Hindlimb muscle (tissue), 1 donor: ENCODE measurements at regions not wholly inside any gene's neighbourhood (a gene's known extent, or its start where the extent isn't known, plus 50 kb on each side); places are given as distances from the start of the nearest gene placed in this dataset.
A peak's percentile ranks its signal among the peaks of the same experiment; 100 is the strongest.
"Not testable (repeated sequence)": the region's sequence is repeated elsewhere in the genome, so short reads cannot be mapped to it uniquely, and the experiment has no call there.

ENCODE experiments used
- DNase-seq: peaks from one replicate; pipeline ENCODE4 v3.0.0-alpha.2; 2013

GRCh38 chr11:82047200-82047599 is 686.5 kb downstream of the FAM181B start:
- DNase-seq = no peak

GRCh38 chr11:82046778-82047177 is 686.9 kb downstream of the FAM181B start:
- DNase-seq = peak; percentile 20

DNA sequence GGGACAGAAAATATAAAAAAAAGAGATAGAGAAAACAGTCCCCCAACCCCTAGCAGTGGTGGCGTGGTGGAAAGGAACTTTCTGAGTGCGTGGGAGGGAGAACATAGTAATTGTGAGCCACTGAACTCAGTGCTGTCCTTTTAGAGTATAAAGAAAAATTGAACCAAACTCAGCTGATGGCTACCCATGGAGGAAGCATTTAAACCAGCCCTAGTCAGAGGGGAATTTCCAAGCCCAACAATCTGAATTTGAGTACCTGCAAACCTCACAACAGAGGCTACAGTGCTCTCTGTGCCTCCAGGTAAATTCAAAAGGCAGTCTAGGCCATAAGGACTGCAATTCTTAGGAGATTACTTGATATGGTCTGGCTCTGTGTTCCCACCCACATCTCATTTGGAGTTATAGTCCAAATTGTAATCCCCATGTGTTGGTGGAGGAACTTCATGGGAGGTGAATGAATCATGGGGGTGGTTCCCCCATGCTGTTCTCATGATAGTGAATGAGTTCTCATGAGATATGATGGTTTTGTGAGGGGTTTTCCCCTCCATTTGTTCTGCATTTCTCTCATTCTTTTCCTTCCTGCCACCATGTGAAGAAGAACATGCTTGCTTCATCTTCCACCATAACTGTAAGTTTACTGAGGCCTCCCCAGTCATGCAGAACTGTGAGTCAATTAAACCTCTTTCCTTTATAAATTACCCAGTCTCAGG is 687.8 kb downstream of the FAM181B start:
- no peak for DNase-seq

DNA sequence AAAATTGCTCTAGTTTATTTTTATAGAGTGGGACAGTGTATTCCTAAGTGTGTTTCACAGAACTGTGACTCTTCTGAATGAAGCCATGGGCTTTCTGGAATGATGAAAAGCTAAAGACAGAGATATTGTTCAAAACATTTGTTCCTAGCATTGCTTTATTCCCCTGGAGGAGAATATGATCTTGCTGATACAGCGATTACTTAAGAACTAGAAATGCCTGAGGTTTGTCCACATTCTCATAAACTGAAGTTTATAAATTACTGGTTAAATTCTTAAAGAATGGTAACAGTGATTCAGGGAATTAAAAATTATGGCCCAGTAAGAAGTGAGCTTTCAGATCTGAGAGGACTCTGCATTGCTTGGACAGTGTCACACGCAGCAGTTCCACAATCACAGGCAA is 690.3 kb downstream of the FAM181B start:
- no peak for DNase-seq

DNA sequence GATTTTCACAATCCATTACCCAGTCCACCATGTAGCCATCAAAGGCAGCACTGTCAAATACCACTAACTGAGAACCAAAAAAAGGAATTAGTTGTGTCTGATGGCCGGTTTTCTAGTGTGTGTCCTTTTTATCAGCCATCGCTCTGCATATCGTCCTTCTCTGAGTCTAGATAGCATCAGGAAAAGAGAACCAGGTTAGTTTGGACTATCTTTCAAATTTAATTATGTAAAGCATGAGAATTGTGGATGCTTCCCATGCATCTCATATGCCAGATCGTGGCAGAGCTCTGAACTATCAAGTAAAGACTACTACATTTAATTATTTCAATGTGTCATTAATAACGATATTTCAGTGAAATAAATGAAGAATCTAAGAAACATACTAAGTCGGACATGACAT is 691.9 kb downstream of the FAM181B start:
- no peak for DNase-seq

DNA sequence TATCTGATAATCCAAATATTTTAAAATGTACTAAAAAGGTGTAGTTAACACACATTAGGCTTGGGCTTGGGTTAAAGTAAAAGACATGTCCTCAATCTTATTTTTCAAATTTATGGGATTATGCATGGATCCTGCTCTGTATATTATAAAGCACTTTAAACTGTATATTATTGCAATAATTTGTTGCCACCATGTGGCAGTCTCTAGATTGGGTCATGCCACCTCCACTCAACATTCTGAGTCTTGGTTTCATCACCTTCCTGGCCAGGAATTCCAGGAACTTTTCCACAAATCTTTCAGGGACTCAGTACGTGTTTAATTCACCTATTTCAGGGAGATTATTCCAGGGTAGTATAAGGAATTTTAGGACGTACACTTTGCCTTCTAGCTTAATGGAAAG is 695.5 kb downstream of the FAM181B start:
- DNase-seq = no peak

DNA sequence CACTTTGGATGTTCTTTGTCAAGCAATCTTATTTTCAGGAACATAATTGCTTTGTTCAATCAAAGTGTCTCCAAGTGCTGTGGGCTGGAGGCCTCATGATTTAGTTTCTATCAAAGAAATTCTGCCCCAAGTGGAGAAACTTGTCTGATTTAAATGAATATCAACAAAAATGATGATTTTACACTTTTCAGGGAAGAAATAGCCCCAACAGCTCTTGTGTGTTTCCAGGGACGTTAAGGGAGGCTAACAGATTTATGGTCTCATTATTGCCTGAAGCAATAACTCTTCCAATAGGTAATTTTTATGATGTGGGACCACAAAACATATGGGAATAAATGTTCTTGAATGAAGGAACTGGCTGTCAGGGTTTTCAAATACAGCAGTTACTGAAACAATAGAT is 699.1 kb downstream of the FAM181B start:
- DNase-seq = no peak

DNA sequence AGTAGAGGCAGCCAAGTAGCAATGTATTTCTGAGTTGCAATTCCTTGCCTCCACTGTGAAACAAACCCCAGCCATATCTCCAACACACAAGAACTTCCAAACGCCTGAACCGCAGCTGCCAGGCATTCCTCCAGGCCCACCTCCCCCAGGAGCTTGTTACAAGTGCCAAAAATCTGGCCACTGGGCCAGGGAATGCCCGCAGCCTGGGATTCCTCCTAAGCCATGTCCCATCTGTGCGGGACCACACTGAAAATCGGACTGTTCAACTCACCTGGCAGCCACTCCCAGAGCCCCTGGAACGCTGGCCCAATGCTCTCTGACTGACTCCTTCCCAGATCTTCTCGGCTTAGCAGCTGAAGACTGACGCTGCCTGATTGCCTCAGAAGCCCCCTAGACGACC is 706.3 kb downstream of the FAM181B start:
- not testable (repeated sequence) for DNase-seq

GRCh38 chr11:82024760-82025159 is 708.9 kb downstream of the FAM181B start:
- no peak for DNase-seq

GRCh38 chr11:82012276-82012675 is 721.4 kb downstream of the FAM181B start:
- DNase-seq = no peak

DNA sequence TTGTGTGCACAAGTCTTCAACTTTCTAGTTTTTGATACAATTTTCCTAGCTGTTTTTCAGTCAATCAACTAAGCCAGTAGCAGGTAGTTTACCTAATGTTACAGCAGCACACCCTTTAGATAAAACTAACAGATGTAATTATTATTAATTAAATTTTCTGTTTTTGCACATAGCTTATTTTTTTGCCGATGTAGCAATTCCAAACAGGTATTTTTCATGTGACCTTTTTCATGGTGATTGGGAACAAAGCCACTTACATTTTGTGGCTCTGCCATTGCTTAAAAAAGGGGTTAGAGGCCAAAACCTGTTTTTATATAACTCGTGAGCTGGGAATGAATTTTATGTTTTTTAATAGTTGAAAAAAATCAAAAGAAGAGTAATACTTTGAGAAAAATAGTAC is 724.5 kb downstream of the FAM181B start:
- no peak for DNase-seq

DNA sequence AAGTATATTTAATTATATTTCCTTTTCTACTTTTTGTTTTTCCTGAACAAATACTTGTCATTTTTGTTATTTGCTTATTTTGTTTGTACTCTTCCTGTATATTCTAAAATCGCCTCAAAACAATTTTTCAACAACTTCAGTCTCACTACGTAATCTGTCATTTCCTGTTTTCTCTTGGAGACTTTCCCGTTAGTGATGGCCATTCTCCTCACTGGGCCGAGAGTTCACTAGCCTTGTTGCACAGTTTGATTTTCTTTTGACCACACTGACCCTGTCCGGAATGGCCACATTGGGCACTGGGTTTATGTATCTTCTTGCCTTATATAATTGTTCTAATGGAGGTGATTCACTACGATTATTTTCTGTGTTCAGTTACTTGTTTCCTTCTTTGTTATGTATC is 726.1 kb downstream of the FAM181B start:
- no peak for DNase-seq

GRCh38 chr11:82004537-82005213 is 729.0 kb downstream of the FAM181B start:
- DNase-seq = no peak

GRCh38 chr11:82003671-82004515 is 729.8 kb downstream of the FAM181B start:
- no peak for DNase-seq

GRCh38 chr11:82003024-82003423 is 730.6 kb downstream of the FAM181B start:
- no peak for DNase-seq

DNA sequence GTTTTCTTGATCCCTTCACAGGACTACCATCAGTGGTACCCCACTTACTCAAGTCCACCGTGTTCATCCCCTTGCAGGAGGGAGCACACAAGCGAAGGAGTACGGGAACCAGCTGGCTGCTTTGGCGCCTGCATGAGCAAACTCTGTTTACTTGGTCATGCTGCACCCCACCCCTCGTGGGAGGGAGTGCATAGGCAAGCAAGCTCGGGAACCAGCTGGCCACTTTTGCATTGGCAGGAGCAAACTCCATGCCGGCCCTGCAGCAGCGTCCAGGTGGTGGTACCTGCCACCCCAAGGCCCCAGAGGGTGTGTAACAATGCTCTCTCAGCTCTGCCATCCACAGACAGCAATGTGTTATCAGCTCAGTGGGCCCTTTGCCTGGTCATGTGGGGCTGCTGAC is 737.8 kb downstream of the FAM181B start:
- no peak for DNase-seq

DNA sequence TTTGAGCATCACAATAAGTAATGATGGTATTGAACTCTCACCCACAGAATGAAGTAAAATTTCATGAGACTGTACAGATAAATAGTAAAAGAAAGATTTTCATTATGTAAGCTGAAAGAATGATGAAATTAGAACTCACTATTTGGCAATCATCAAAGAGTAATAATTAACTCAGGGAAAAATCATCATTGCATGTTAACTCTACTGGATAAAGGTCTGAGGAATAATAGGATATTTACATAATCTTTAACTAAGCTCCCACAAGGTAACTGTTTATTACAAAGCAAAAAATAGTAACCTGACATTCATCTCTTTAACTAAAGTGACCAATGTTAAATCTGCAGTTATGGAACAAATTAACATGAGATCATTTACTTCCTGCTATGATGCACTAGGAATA is 739.9 kb downstream of the FAM181B start:
- DNase-seq = no peak

DNA sequence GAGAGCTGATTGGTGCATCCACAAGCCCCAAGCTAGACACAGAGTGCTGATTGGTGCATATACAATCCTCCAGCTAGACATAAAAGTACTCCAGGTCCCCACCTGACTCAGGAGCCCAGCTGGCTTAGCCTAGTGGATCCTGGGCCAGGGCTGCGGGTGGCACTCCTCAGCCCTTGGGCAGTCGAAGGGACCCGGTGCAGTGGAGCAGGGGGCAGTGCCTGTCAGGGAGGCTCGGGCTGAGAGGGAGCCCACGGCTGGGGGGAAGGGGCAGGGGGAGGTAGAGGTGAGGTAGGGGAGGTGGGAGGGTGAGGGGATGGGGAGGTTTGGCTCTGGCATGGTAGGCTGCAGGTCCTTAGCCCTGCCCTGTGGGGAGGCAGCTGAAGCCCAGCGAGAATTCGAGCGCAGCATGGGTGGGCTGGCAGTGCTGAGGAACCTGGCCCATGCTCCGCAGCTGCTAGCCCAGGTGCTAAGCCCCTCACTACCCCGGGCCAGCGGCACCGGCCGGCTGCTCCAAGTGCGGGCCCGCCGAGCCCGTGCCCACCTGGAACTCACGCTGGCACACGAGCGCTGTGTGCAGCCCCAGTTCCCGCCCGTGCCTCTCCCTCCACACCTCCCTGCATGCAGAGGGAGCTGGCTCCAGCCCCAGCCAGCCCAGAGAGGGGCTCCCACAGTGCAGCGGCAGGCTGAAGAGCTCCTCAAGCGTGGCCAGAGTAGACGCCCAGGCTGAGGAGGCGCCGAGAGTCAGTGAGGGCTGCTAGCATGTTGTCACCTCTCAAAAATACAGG is 742.8 kb downstream of the FAM181B start:
- DNase-seq = no peak

GRCh38 chr11:81989093-81989492 is 744.6 kb downstream of the FAM181B start:
- DNase-seq = no peak

GRCh38 chr11:81987829-81988472 is 745.7 kb downstream of the FAM181B start:
- DNase-seq = no peak

- no peak for DNase-seq
These were observed 747.0 kb downstream of the FAM181B start for GRCh38 chr11:81986556-81987161.

GRCh38 chr11:81979448-81979847 is 754.2 kb downstream of the FAM181B start:
- DNase-seq = no peak
